ENCODE measurements at regions not wholly inside any gene's neighbourhood (a gene's known extent, or its start where the extent isn't known, plus 50 kb on each side); places are given as distances from the start of the nearest gene placed in this dataset.

DNA sequence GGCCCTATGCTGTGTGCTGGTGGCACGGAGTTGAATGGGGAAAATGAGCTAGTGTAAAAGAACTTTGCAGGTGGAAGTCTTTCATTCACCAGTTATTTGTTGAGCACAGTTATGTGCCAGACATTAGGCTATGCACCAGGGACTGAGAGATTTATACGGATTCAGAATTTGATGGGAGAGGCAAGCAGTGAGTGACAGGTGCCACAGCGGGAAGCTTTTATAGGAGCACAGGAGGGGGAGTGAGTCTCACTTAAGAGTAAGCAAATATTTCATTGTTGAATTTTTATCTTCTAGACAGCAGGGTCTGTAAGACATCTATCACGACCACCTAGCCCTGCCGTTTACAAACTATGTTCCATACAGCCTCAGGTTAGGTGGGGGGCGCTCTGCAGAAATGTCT lies 320.6 kb downstream of the SNAPC1 start:
- DNase-seq (ENCODE audit: low read depth in 1 of 2, low spot score in 1 of 2): no peak

DNA sequence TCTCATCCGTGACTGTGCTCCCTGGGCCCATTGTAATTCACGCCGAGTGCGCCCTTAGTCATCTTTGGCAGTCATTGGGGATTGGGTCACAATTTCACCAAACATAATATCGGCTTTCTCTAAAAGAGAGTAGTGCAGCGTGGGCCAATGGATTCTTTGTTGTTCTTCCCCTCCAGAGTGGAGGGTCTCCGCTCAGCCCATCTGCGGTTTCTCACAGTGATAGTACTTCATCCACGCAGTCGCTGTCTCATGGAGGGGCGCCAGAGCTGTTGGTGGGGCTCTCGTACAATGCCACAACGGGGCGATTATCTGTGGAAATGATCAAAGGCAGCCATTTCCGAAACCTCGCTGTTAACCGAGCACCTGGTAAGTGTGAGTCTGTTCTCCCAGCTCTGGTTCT lies 321.8 kb downstream of the SNAPC1 start:
- no peak for DNase-seq (ENCODE audit: low read depth in 1 of 2, low spot score in 1 of 2)

DNA sequence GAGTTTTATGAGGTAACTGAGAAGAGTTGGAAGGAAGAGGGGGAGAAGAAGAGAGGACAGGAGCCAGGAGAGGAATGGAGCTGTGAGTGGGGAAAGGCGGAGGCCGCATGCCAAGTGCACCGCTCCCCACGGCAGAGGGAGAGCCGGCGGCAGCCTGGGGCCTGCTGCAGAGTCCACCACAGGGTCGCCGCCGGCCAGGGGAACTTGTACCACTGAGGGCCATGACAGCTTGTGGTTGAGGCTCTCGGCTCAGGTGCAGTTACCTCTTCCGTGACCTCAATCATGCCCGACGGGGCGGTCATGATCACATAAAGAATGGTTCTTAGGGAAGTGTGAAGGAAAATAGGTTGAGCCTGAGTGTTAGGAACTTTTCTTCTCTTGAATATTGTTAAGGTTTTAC lies 325.0 kb downstream of the SNAPC1 start:
- DNase-seq (ENCODE audit: low read depth in 1 of 2, low spot score in 1 of 2): no peak

DNA sequence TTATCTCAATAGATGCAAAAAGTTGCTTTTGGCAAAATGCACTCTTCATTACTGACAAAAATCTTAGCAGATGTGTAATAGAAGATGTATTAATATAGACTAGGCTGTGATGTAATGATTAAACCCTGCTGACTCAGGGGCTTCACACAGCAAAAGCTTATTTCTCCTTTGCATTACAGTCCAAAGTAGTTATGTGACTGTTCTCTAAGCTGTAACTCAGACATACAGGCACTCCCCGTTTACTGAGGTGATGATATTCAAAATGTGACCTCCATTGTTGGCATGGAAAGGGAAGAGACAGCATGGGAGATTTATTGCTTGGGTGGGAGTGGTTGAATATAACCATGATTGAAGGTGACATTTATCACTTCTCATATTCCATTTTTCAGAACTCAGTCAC lies 331.5 kb downstream of the SNAPC1 start:
- DNase-seq (ENCODE audit: low read depth in 1 of 2, low spot score in 1 of 2): no peak

GRCh38 chr14:62097072-62097471 lies 334.9 kb downstream of the SNAPC1 start:
- DNase-seq (ENCODE audit: low read depth in 1 of 2, low spot score in 1 of 2): no peak

DNA sequence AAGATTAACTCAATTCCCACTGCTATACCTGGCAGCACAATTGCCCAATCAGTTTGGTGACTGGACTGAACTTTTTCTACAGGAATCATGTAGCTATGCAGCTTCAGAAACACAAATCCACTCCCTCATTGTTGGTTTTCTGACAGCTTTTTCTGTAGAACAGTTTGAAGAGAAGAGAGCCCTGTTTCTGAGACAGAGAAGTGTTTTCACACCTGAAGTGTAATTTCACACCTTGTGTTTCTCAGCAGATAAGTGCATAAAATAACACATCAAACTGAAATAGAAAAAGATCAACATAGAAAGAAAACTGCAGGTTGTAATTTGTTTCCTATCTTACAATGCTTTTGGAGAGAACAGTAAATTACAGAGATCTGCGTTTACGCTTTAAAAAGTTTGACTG lies 335.6 kb downstream of the SNAPC1 start:
- DNase-seq (ENCODE audit: low read depth in 1 of 2, low spot score in 1 of 2): no peak

DNA sequence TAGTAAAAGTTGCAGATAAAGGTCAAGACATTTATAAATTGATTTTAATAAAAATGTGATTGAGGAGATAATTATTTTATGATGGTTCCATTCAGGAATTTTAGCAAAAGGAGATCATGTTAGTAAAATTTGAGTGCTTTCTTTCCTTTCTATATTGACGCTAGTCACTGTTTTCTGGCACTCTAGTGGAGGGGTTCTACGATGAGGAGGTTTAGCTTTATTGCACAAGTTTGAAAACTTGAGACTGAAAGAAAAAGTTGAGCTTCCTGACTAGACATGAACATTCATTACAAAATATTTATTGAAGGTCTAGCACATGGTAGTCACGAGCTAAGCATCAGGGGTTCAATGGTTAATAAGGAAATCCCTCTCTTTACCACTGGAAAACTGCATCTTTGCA lies 336.1 kb downstream of the SNAPC1 start:
- no peak for DNase-seq (ENCODE audit: low read depth in 1 of 2, low spot score in 1 of 2)

GRCh38 chr14:62099091-62099490 lies 336.9 kb downstream of the SNAPC1 start:
- no peak for DNase-seq (ENCODE audit: low read depth in 1 of 2, low spot score in 1 of 2)

GRCh38 chr14:62101189-62101588 lies 339.0 kb downstream of the SNAPC1 start:
- no peak for DNase-seq (ENCODE audit: low read depth in 1 of 2, low spot score in 1 of 2)

- DNase-seq (ENCODE audit: low read depth in 1 of 2, low spot score in 1 of 2): no peak
Observed at GRCh38 chr14:62101673-62102348, 339.6 kb downstream of the SNAPC1 start.

DNA sequence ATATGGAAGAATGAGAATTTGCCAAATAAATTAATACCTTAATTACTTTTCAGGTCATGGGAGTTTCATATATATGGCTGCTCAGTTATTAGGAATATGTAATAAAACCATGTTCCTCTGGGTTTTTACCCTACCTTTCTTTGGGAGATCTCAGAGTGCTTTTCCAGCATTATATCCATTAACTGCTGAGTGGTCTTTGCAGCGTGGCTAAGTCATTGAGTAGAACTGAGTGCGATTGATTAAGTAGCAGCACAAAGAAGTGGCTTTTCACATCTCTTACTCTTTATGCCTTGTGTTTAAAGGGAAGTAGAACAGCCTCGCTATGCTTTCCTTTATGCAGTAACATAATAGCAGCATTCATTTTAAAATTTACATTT lies 340.1 kb downstream of the SNAPC1 start:
- DNase-seq (ENCODE audit: low read depth in 1 of 2, low spot score in 1 of 2): no peak

DNA sequence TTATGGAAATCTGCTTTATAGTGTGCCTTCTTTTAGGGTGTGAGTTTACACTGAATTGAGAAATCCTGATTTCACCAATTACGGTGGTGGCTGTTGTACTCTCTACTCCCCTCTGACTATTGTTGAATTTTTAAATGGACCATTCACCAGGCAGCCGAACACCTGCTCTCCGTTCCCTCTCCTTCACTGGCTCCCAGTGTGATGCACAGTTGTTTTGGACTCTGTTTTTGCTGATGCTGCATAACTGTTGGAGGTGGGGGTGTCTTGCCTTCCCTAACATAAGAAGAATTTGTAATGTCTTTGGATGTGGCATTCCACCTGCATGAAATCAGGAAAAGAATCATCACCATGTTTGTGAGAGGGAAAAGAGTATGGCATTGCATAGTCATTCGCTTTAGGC lies 341.2 kb downstream of the SNAPC1 start:
- DNase-seq (ENCODE audit: low read depth in 1 of 2, low spot score in 1 of 2): no peak

GRCh38 chr14:62110941-62111340 lies 348.7 kb downstream of the SNAPC1 start:
- no peak for DNase-seq (ENCODE audit: low read depth in 1 of 2, low spot score in 1 of 2)

DNA sequence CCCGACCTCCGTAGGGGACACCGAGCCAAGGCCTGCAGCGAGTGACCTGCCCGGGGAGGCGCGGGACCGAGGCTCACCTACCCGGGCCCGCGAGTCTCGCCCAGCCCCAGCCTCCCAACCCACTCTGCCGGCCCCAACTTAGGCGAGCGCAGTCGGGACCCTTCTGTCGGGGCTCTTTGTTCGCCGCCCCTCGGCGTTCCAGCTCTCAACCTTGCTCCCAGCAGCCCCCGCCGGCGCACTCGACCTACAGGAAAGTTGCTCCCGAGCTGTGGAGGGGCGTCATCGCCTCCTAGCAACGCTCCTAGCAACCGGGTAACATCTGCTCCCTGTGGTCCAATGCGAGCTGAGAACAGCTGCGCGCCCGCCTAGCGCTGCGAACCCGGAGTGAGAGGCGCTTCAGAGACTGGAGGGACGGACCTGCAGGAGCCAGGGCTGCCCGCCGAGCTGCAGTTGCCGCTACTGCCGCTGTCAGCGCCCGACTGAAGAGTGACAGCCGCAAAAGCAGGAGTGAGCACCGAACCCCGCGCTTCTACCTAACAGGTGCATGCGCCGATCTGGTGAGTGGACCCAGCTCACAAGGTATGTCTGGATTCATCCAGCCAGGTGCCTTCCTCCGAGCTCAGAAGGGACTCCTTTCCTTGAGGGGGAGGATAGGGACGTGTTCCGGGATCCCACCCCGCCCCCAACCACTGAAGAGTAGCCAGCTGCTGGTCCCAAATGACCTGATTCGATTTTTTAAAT lies 355.0 kb downstream of the SNAPC1 start:
- DNase-seq (ENCODE audit: low read depth in 1 of 2, low spot score in 1 of 2): peak; percentile 5 to 40

- no peak for DNase-seq (ENCODE audit: low read depth in 1 of 2, low spot score in 1 of 2)
Observed at GRCh38 chr14:62117751-62118105, 355.5 kb downstream of the SNAPC1 start.

- no peak for DNase-seq (ENCODE audit: low read depth in 1 of 2, low spot score in 1 of 2)
Observed at GRCh38 chr14:62118461-62118860, 356.2 kb downstream of the SNAPC1 start.

DNA sequence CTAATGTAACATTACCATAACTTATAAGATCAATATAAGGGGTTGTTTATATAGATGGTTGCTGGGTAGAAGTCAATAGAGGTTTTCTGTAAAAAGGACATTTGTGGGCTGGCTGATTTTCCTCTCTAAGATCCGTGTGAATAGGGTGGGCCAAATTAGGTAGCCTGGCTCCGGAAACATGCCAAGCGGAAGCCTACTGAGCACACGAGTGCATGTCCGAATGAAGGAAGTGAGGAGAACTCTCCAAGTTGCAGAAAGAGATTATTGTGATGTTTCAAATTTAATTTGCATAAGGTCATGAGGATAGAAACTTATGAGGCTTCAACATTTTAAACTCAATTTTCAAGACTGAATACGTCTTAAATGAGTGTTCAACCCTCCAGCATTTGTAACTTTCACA lies 356.7 kb downstream of the SNAPC1 start:
- no peak for DNase-seq (ENCODE audit: low read depth in 1 of 2, low spot score in 1 of 2)

GRCh38 chr14:62123961-62124360 lies 361.7 kb downstream of the SNAPC1 start:
- DNase-seq (ENCODE audit: low read depth in 1 of 2, low spot score in 1 of 2): no peak

GRCh38 chr14:62125793-62126192 lies 363.6 kb downstream of the SNAPC1 start:
- no peak for DNase-seq (ENCODE audit: low read depth in 1 of 2, low spot score in 1 of 2)

DNA sequence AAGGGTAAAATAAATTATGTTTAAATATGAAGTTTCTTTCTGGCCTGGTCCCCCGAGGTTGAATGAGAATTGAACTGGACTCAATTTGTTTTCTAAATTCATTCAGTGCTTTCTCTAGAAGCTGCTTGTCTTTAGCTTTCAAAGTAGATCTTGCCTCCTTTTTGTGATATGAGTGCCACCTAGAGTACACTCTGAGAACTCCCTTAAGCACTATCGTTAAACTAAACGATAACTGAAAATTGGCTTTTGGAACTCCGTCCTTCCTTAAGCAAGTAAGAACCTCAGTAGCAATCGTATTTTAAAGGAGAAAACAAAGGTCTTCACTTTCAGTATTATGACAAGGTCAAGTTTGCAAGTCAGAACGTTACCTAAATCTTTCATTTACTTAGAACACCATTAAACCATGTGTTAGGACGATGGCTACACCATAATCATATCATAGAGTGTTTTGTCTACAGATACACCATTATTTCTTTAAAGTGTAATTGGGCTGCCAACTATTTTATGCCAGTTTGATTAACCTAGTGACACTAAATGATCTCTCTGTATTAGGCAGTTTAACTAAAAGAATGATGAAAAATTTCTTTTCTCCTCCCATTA lies 364.8 kb downstream of the SNAPC1 start:
- no peak for DNase-seq (ENCODE audit: low read depth in 1 of 2, low spot score in 1 of 2)

- DNase-seq (ENCODE audit: low read depth in 1 of 2, low spot score in 1 of 2): no peak
Observed at GRCh38 chr14:62130441-62130840, 368.2 kb downstream of the SNAPC1 start.

- DNase-seq (ENCODE audit: low read depth in 1 of 2, low spot score in 1 of 2): no peak
Observed at GRCh38 chr14:62133776-62134550, 371.7 kb downstream of the SNAPC1 start.
